SH-SY5Y (cell line): ENCODE measurements at regions not wholly inside any gene's neighbourhood (a gene's known extent, or its start where the extent isn't known, plus 50 kb on each side); places are given as distances from the start of the nearest gene placed in this dataset.

Experiments used
- GATA2 ChIP-seq: IDR thresholded peaks from 2 replicates; pipeline ENCODE4 v1.6.1; 2011; ENCODE audit warnings: mild to moderate bottlenecking, low read depth, low read length
- GATA3 ChIP-seq: IDR thresholded peaks from 2 replicates; pipeline ENCODE4 v1.6.1; 2011; ENCODE audit warnings: low read depth, mild to moderate bottlenecking, low read length, moderate library complexity

DNA sequence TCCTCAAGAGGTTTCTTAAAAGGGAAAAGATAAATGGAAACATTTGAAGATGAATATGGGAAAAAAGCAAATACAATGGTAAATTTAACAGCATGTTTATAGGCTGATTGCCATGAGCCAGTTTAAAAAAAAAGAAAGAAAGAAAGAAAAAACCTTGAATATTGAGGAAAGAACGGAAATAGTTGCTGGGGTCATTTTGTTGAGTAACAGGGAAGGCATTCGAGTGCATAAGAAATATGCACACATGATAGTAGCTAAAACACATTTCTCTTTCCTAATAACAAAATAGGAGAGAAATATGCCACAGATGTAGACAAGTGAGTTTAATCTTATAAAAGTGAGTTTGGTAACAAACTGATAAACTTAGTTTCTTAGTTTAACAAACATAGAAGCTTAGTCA lies 864.6 kb upstream of the ACO1 start:
- TF ChIP-seq GATA3 (no peak), GATA2 (no peak)
